CD4-positive, alpha-beta T cell treated with Interleukin-15 for 4 hours (primary cell): ENCODE measurements at regions not wholly inside any gene's neighbourhood (a gene's known extent, or its start where the extent isn't known, plus 50 kb on each side); places are given as distances from the start of the nearest gene placed in this dataset.
"Not testable (repeated sequence)": the region's sequence is repeated elsewhere in the genome, so short reads cannot be mapped to it uniquely, and the experiment has no call there.

Source experiments
- DNase-seq: peaks from one replicate; pipeline ENCODE4 v3.0.0-alpha.2; 2020; ENCODE audit warnings: low spot score

- DNase-seq, result no peak
Observed at GRCh38 chr6:165167861-165168260, 141.5 kb downstream of the C6orf118 start.

- DNase-seq, result no peak
Observed at GRCh38 chr6:165167311-165167710, 142.1 kb downstream of the C6orf118 start.

GRCh38 chr6:165163519-165163918, 145.9 kb downstream of the C6orf118 start:
- no peak for DNase-seq

- no peak for DNase-seq
Observed at GRCh38 chr6:165159460-165159859, 149.9 kb downstream of the C6orf118 start.

GRCh38 chr6:165146456-165146855, 162.9 kb downstream of the C6orf118 start:
- no peak for DNase-seq

- DNase-seq, result no peak
Observed at GRCh38 chr6:165135889-165136288, 173.5 kb downstream of the C6orf118 start.

GRCh38 chr6:165129086-165129485, 180.3 kb downstream of the C6orf118 start:
- DNase-seq, result no peak

- not testable (repeated sequence) for DNase-seq
Observed at GRCh38 chr6:165127743-165128142, 181.7 kb downstream of the C6orf118 start.

- not testable (repeated sequence) for DNase-seq
Observed at GRCh38 chr6:165124681-165125080, 184.7 kb downstream of the C6orf118 start.

- DNase-seq, result no peak
Observed at GRCh38 chr6:165119231-165120020, 190.0 kb downstream of the C6orf118 start.

- no peak for DNase-seq
Observed at GRCh38 chr6:165118736-165119135, 190.7 kb downstream of the C6orf118 start.

GRCh38 chr6:165117806-165118205, 191.6 kb downstream of the C6orf118 start:
- DNase-seq, result no peak

GRCh38 chr6:165117121-165117520, 192.3 kb downstream of the C6orf118 start:
- no peak for DNase-seq

GRCh38 chr6:165110860-165111259, 198.5 kb downstream of the C6orf118 start:
- DNase-seq, result no peak

- DNase-seq, result no peak
Observed at GRCh38 chr6:165109011-165109410, 200.4 kb downstream of the C6orf118 start.

- DNase-seq, result no peak
Observed at GRCh38 chr6:165106261-165106660, 203.1 kb downstream of the C6orf118 start.

- no peak for DNase-seq
Observed at GRCh38 chr6:165098165-165098564, 211.2 kb downstream of the C6orf118 start.

GRCh38 chr6:165096868-165097267, 212.5 kb downstream of the C6orf118 start:
- no peak for DNase-seq

- DNase-seq, result no peak
Observed at GRCh38 chr6:165096209-165096608, 213.2 kb downstream of the C6orf118 start.

- no peak for DNase-seq
Observed at GRCh38 chr6:165092881-165093595, 216.4 kb downstream of the C6orf118 start.

GRCh38 chr6:165091121-165091785, 218.2 kb downstream of the C6orf118 start:
- DNase-seq, result no peak

GRCh38 chr6:165090242-165090641, 219.2 kb downstream of the C6orf118 start:
- DNase-seq, result no peak

GRCh38 chr6:165086814-165087213, 222.6 kb downstream of the C6orf118 start:
- DNase-seq, result no peak
